ENCODE measurements at regions not wholly inside any gene's neighbourhood (a gene's known extent, or its start where the extent isn't known, plus 50 kb on each side); places are given as distances from the start of the nearest gene placed in this dataset.
A peak's percentile ranks its signal among the peaks of the same experiment; 100 is the strongest.

GRCh38 chr18:64253873-64254272 is 105.0 kb upstream of the LINC00305 start:
- DNase-seq (no peak), ATAC-seq (replicated peaks) (no peak)
- no peak overlapping the region for H3K4me3 Mint-ChIP-seq
- peaks cover 8 to 11% of the 10 kb centered on the region in 2 donors for H3K9me3 Mint-ChIP-seq
- H3K27ac Mint-ChIP-seq, result no peak overlapping the region
- no peaks in the 10 kb centered on the region for H3K27me3 Mint-ChIP-seq
- no peaks in the 10 kb centered on the region for H3K36me3 Mint-ChIP-seq (ENCODE audit: insufficient read depth)
- H3K4me1 Mint-ChIP-seq (ENCODE audit: low read depth in 2 of 2), result no peaks in the 10 kb centered on the region

GRCh38 chr18:64253222-64253621 is 104.3 kb upstream of the LINC00305 start:
- Mint-ChIP-seq H3K4me3 (no peak overlapping the region), H3K9me3 (peaks cover 8 to 9% of the 10 kb centered on the region in 2 donors), H3K4me1 (ENCODE audit: low read depth in 2 of 2) (no peaks in the 10 kb centered on the region), H3K27ac (no peak overlapping the region), H3K27me3 (no peaks in the 10 kb centered on the region), H3K36me3 (ENCODE audit: insufficient read depth) (no peaks in the 10 kb centered on the region)
- ATAC-seq (replicated peaks), result no peak
- no peak for DNase-seq

GRCh38 chr18:64248836-64249235 is 99.9 kb upstream of the LINC00305 start:
- no peaks in the 10 kb centered on the region for H3K27me3 Mint-ChIP-seq
- ATAC-seq (replicated peaks), result no peak
- H3K27ac Mint-ChIP-seq, result no peak overlapping the region
- peaks cover 0 to 9% of the 10 kb centered on the region in 2 donors for H3K9me3 Mint-ChIP-seq
- DNase-seq, result no peak
- no peaks in the 10 kb centered on the region for H3K4me1 Mint-ChIP-seq (ENCODE audit: low read depth in 2 of 2)
- H3K36me3 Mint-ChIP-seq (ENCODE audit: insufficient read depth), result no peaks in the 10 kb centered on the region
- H3K4me3 Mint-ChIP-seq, result no peak overlapping the region

GRCh38 chr18:64245126-64245861 is 96.4 kb upstream of the LINC00305 start:
- Mint-ChIP-seq H3K9me3 (peaks cover 0 to 2% of the 10 kb centered on the region in 2 donors), H3K4me1 (ENCODE audit: low read depth in 2 of 2) (no peaks in the 10 kb centered on the region), H3K27ac (no peak overlapping the region), H3K36me3 (ENCODE audit: insufficient read depth) (no peaks in the 10 kb centered on the region), H3K4me3 (no peak overlapping the region), H3K27me3 (no peaks in the 10 kb centered on the region)
- ATAC-seq (replicated peaks) (no peak), DNase-seq (no peak)

GRCh38 chr18:64244571-64244970 is 95.7 kb upstream of the LINC00305 start:
- ATAC-seq (replicated peaks) (no peak), DNase-seq (no peak)
- Mint-ChIP-seq H3K27ac (no peak overlapping the region), H3K36me3 (ENCODE audit: insufficient read depth) (no peaks in the 10 kb centered on the region), H3K27me3 (no peaks in the 10 kb centered on the region), H3K4me1 (ENCODE audit: low read depth in 2 of 2) (no peaks in the 10 kb centered on the region), H3K9me3 (peaks cover 0 to 2% of the 10 kb centered on the region in 2 donors), H3K4me3 (no peak overlapping the region)

- Mint-ChIP-seq H3K27me3 (no peaks in the 10 kb centered on the region), H3K4me1 (ENCODE audit: low read depth in 2 of 2) (no peaks in the 10 kb centered on the region)
Measured at GRCh38 chr18:64240316-64240715, 91.4 kb upstream of the LINC00305 start.

GRCh38 chr18:64238076-64238475 is 89.2 kb upstream of the LINC00305 start:
- DNase-seq, result no peak
- no peaks in the 10 kb centered on the region for H3K4me1 Mint-ChIP-seq (ENCODE audit: low read depth in 2 of 2)
- H3K27ac Mint-ChIP-seq, result no peak overlapping the region
- ATAC-seq (replicated peaks), result no peak
- no peak overlapping the region for H3K4me3 Mint-ChIP-seq
- H3K36me3 Mint-ChIP-seq (ENCODE audit: insufficient read depth), result no peaks in the 10 kb centered on the region
- no peaks in the 10 kb centered on the region for H3K27me3 Mint-ChIP-seq
- H3K9me3 Mint-ChIP-seq, result peaks cover 0 to 5% of the 10 kb centered on the region in 2 donors

More at GRCh38 chr18:64240316-64240715, 91.4 kb upstream of the LINC00305 start:
- Mint-ChIP-seq H3K4me3 (no peak overlapping the region), H3K9me3 (peaks cover 0 to 5% of the 10 kb centered on the region in 2 donors), H3K27ac (no peak overlapping the region), H3K36me3 (ENCODE audit: insufficient read depth) (no peaks in the 10 kb centered on the region)
- DNase-seq, result no peak
- no peak for ATAC-seq (replicated peaks)

GRCh38 chr18:64234321-64234720 is 85.4 kb upstream of the LINC00305 start:
- H3K27me3 Mint-ChIP-seq, result no peaks in the 10 kb centered on the region
- no peaks in the 10 kb centered on the region for H3K4me1 Mint-ChIP-seq (ENCODE audit: low read depth in 2 of 2)
- no peak for ATAC-seq (replicated peaks)

GRCh38 chr18:64233851-64234250 is 85.0 kb upstream of the LINC00305 start:
- Mint-ChIP-seq H3K4me3 (no peak overlapping the region), H3K9me3 (peaks cover 11 to 16% of the 10 kb centered on the region in 2 donors), H3K4me1 (ENCODE audit: low read depth in 2 of 2) (no peaks in the 10 kb centered on the region)

More at GRCh38 chr18:64234321-64234720, 85.4 kb upstream of the LINC00305 start:
- no peaks in the 10 kb centered on the region for H3K36me3 Mint-ChIP-seq (ENCODE audit: insufficient read depth)
- no peak for DNase-seq
- no peak overlapping the region for H3K27ac Mint-ChIP-seq
- no peak overlapping the region for H3K4me3 Mint-ChIP-seq
- H3K9me3 Mint-ChIP-seq, result peaks cover 11 to 16% of the 10 kb centered on the region in 2 donors

GRCh38 chr18:64220941-64221340 is 72.1 kb upstream of the LINC00305 start:
- ATAC-seq (replicated peaks) (no peak), DNase-seq (no peak)
- Mint-ChIP-seq H3K9me3 (peaks cover 0 to 4% of the 10 kb centered on the region in 2 donors), H3K27ac (no peak overlapping the region), H3K4me3 (no peak overlapping the region), H3K36me3 (ENCODE audit: insufficient read depth) (no peaks in the 10 kb centered on the region), H3K4me1 (ENCODE audit: low read depth in 2 of 2) (no peaks in the 10 kb centered on the region), H3K27me3 (no peaks in the 10 kb centered on the region)

More at GRCh38 chr18:64233851-64234250, 85.0 kb upstream of the LINC00305 start:
- Mint-ChIP-seq H3K36me3 (ENCODE audit: insufficient read depth) (no peaks in the 10 kb centered on the region), H3K27me3 (no peaks in the 10 kb centered on the region), H3K27ac (no peak overlapping the region)
- DNase-seq (no peak), ATAC-seq (replicated peaks) (no peak)

- ATAC-seq (replicated peaks) (no peak), DNase-seq (no peak)
- no peaks in the 10 kb centered on the region for H3K36me3 Mint-ChIP-seq (ENCODE audit: insufficient read depth)
- H3K9me3 Mint-ChIP-seq, result peaks cover 0 to 6% of the 10 kb centered on the region in 2 donors
- H3K27me3 Mint-ChIP-seq, result no peaks in the 10 kb centered on the region
- H3K27ac Mint-ChIP-seq, result no peak overlapping the region
- H3K4me1 Mint-ChIP-seq (ENCODE audit: low read depth in 2 of 2), result no peaks in the 10 kb centered on the region
- no peak overlapping the region for H3K4me3 Mint-ChIP-seq
Measured at GRCh38 chr18:64219517-64219916, 70.6 kb upstream of the LINC00305 start.

- no peak for ATAC-seq (replicated peaks)
- peaks cover 4 to 13% of the 10 kb centered on the region in 2 donors for H3K4me1 Mint-ChIP-seq (ENCODE audit: low read depth in 2 of 2)
- no peak overlapping the region for H3K4me3 Mint-ChIP-seq
- peaks cover 0 to 1% of the 10 kb centered on the region in 2 donors for H3K9me3 Mint-ChIP-seq
- no peaks in the 10 kb centered on the region for H3K27me3 Mint-ChIP-seq
- H3K36me3 Mint-ChIP-seq (ENCODE audit: insufficient read depth), result no peaks in the 10 kb centered on the region
- no peak overlapping the region for H3K27ac Mint-ChIP-seq
- no peak for DNase-seq
Measured at GRCh38 chr18:64210401-64210949, 61.6 kb upstream of the LINC00305 start.

- H3K9me3 Mint-ChIP-seq, result no peaks in the 10 kb centered on the region
- no peaks in the 10 kb centered on the region for H3K27me3 Mint-ChIP-seq
- no peaks in the 10 kb centered on the region for H3K36me3 Mint-ChIP-seq (ENCODE audit: insufficient read depth)
- H3K4me1 Mint-ChIP-seq (ENCODE audit: low read depth in 2 of 2), result peaks cover 4 to 13% of the 10 kb centered on the region in 2 donors
- peak overlapping the region in 1 of 2 donors; percentile 18 for H3K27ac Mint-ChIP-seq
- H3K4me3 Mint-ChIP-seq, result peak overlapping the region in 1 of 2 donors; percentile 54
- no peak for DNase-seq
- ATAC-seq (replicated peaks), result no peak
Measured at GRCh38 chr18:64208516-64208915, 59.6 kb upstream of the LINC00305 start.

- Mint-ChIP-seq H3K4me1 (ENCODE audit: low read depth in 2 of 2) (peaks cover 4 to 13% of the 10 kb centered on the region in 2 donors), H3K27me3 (no peaks in the 10 kb centered on the region), H3K27ac (peak overlapping the region; percentile 14 to 18), H3K36me3 (ENCODE audit: insufficient read depth) (no peaks in the 10 kb centered on the region), H3K4me3 (peak overlapping the region; percentile 22 to 54), H3K9me3 (no peaks in the 10 kb centered on the region)
- ATAC-seq (replicated peaks) (no peak), DNase-seq (no peak)
Measured at GRCh38 chr18:64207820-64208219, 58.9 kb upstream of the LINC00305 start.

Data from effector memory CD8-positive, alpha-beta T cell (primary cell).